HG03095 (cell line): ENCODE measurements at regions not wholly inside any gene's neighbourhood (a gene's known extent, or its start where the extent isn't known, plus 50 kb on each side); places are given as distances from the start of the nearest gene placed in this dataset.

Experiments
- ATAC-seq: cut with Tn5 transposase; IDR thresholded peaks from one replicate; pipeline ENCODE4 v1.9.1; 2021; ENCODE audit warnings: moderate library complexity; ENCODE audit not compliant: unreplicated experiment

GRCh38 chr1:221897321-221897721 is 155.4 kb upstream of the DUSP10 start:
- ATAC-seq: no peak

GRCh38 chr1:221892301-221892830 is 150.5 kb upstream of the DUSP10 start:
- ATAC-seq: no peak

GRCh38 chr1:221891708-221892107 is 149.8 kb upstream of the DUSP10 start:
- no peak for ATAC-seq

GRCh38 chr1:221888801-221889200 is 146.9 kb upstream of the DUSP10 start:
- ATAC-seq: no peak

GRCh38 chr1:221888218-221888617 is 146.3 kb upstream of the DUSP10 start:
- ATAC-seq: no peak

- no peak for ATAC-seq
Observed at GRCh38 chr1:221887758-221888157, 145.9 kb upstream of the DUSP10 start.

- no peak for ATAC-seq
Observed at GRCh38 chr1:221887415-221887746, 145.5 kb upstream of the DUSP10 start.

- ATAC-seq: no peak
Observed at GRCh38 chr1:221886743-221887414, 145.0 kb upstream of the DUSP10 start.

GRCh38 chr1:221886311-221886710 is 144.4 kb upstream of the DUSP10 start:
- no peak for ATAC-seq

- no peak for ATAC-seq
Observed at GRCh38 chr1:221884821-221885220, 142.9 kb upstream of the DUSP10 start.

GRCh38 chr1:221881805-221882581 is 140.1 kb upstream of the DUSP10 start:
- no peak for ATAC-seq

- no peak for ATAC-seq
Observed at GRCh38 chr1:221880182-221880581, 138.3 kb upstream of the DUSP10 start.

GRCh38 chr1:221878134-221878533 is 136.2 kb upstream of the DUSP10 start:
- peak; percentile 81 for ATAC-seq

GRCh38 chr1:221877311-221877710 is 135.4 kb upstream of the DUSP10 start:
- ATAC-seq: no peak

- no peak for ATAC-seq
Observed at GRCh38 chr1:221875004-221875330, 133.1 kb upstream of the DUSP10 start.

- ATAC-seq: no peak
Observed at GRCh38 chr1:221874285-221875003, 132.6 kb upstream of the DUSP10 start.

- no peak for ATAC-seq
Observed at GRCh38 chr1:221873673-221874072, 131.8 kb upstream of the DUSP10 start.

- ATAC-seq: no peak
Observed at GRCh38 chr1:221871056-221871455, 129.2 kb upstream of the DUSP10 start.

GRCh38 chr1:221869779-221870178 is 127.9 kb upstream of the DUSP10 start:
- no peak for ATAC-seq

GRCh38 chr1:221868593-221869303 is 126.9 kb upstream of the DUSP10 start:
- ATAC-seq: no peak

- ATAC-seq: no peak
Observed at GRCh38 chr1:221867003-221867402, 125.1 kb upstream of the DUSP10 start.
